ENCODE measurements at regions not wholly inside any gene's neighbourhood (a gene's known extent, or its start where the extent isn't known, plus 50 kb on each side); places are given as distances from the start of the nearest gene placed in this dataset.

DNA sequence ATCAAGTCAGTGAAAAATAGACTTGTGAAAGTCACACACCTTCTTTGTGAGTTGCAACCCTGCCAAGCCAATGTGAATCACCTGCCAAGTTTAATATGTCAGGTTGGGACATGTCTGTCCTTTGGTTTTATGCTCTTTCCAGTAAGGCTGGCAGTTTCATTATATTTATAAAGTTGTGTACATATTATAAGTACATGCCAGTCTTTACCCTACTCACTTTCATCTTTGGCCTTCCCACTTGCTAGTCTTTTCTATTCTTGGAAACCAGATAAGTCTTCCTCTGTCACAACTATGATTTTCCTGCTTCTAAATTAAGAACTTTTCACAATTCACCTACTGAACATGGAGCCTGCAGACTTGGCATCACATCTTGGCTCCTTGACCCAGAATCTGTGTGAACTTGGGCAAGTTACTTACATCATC is 680.7 kb upstream of the BOD1L1 start:
- no peak overlapping the region for H3K4me3 ChIP-seq
- no peaks in the 10 kb centered on the region for H3K4me1 ChIP-seq (replicated peaks in 1 of 2)
- H3K36me3 ChIP-seq (replicated peaks in 1 of 2), result no peaks in the 10 kb centered on the region
- H3K9me3 ChIP-seq (replicated peaks in 1 of 3), result no peaks in the 10 kb centered on the region
- peak in 1 of 7 donors; percentile 8 for DNase-seq
- no peak overlapping the region for H3K27ac ChIP-seq
- intact Hi-C loops (cut with DNase I), result no loop called here
- TF ChIP-seq POLR2A (IDR thresholded peaks at IDR 0.05), result no peak
- no peak for TF ChIP-seq CTCF (IDR thresholded peaks at IDR 0.05)
- no peaks in the 10 kb centered on the region for H3K27me3 ChIP-seq

DNA sequence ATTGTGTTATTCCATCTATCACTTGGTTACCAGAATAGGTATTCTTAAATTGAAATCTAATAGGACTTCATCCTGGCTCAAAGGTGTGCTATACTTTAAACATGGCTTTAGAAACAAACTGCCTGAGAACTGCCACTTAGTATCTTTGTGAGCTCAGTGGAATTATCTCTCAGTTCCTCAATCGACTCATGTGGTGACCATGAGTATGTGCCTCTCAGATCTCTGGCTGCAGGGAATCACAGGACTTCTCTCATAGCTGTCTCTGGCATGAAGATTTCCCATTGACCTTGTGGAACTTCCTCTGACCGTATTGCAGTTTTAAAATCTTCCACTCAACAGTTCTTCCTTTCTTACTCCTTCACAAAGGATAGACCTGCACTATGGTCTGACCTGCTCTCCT is 681.9 kb upstream of the BOD1L1 start:
- H3K9me3 ChIP-seq (replicated peaks in 1 of 3), result no peaks in the 10 kb centered on the region
- DNase-seq, result peak in 4 of 7 donors; percentile 19 to 34 (median 24)
- TF ChIP-seq POLR2A (IDR thresholded peaks at IDR 0.05) (no peak), CTCF (IDR thresholded peaks at IDR 0.05) (no peak)
- H3K4me1 ChIP-seq (replicated peaks in 1 of 2), result no peaks in the 10 kb centered on the region
- no peak overlapping the region for H3K27ac ChIP-seq
- no peaks in the 10 kb centered on the region for H3K36me3 ChIP-seq (replicated peaks in 1 of 2)
- H3K4me3 ChIP-seq, result no peak overlapping the region
- no peaks in the 10 kb centered on the region for H3K27me3 ChIP-seq
- intact Hi-C loops (cut with DNase I), result no loop called here
- 22 to 45% (median 24%) methylated on average over 2 of the region's 2 CpGs for WGBS, 4 donors

- no peak overlapping the region for H3K27ac ChIP-seq
- intact Hi-C loops (cut with DNase I), result no loop called here
- no peak for DNase-seq
- TF ChIP-seq CTCF (IDR thresholded peaks at IDR 0.05), result no peak
- no peaks in the 10 kb centered on the region for H3K9me3 ChIP-seq (replicated peaks in 1 of 3)
- no peaks in the 10 kb centered on the region for H3K27me3 ChIP-seq
- H3K36me3 ChIP-seq (replicated peaks in 1 of 2), result no peaks in the 10 kb centered on the region
- H3K4me3 ChIP-seq, result no peak overlapping the region
- WGBS, 4 donors, result 87 to 96% (median 92%) methylated on average over 3 of the region's 3 CpGs
- no peaks in the 10 kb centered on the region for H3K4me1 ChIP-seq (replicated peaks in 1 of 2)
Measured at GRCh38 chr4:14313757-14314156, 686.2 kb upstream of the BOD1L1 start.

DNA sequence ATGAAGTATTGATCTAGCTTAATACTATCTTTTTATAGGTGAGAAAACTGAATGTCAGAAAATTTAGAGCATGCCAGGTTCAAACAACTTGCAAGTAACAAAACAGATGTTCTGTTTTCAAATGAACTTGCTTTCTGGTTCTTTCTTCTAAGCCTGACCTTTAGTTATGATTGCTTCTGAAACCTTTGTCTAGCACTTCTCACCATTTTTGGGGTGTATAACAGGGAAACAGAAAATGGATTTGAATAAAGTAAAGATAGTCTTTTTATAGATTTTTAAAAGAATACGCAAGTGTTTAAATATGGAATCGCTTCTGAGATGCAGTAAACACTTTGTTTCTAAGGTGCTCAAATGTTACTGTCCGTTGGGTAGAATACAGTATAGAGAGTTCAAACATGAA is 687.2 kb upstream of the CPEB2 start:
- no peaks in the 10 kb centered on the region for H3K9me3 ChIP-seq (replicated peaks in 1 of 3)
- no peak overlapping the region for H3K27ac ChIP-seq
- intact Hi-C loops (cut with DNase I), result no loop called here
- WGBS, 4 donors, result 62 to 81% (median 77%) methylated on average over 3 of the region's 3 CpGs
- no peak overlapping the region for H3K4me3 ChIP-seq
- no peaks in the 10 kb centered on the region for H3K36me3 ChIP-seq (replicated peaks in 1 of 2)
- no peak for DNase-seq
- H3K4me1 ChIP-seq (replicated peaks in 1 of 2), result no peaks in the 10 kb centered on the region
- H3K27me3 ChIP-seq, result no peaks in the 10 kb centered on the region
- TF ChIP-seq POLR2A (IDR thresholded peaks at IDR 0.05) (no peak), CTCF (IDR thresholded peaks at IDR 0.05) (no peak)

Data from adrenal gland (tissue), 9 donors.